ENCODE measurements at regions not wholly inside any gene's neighbourhood (a gene's known extent, or its start where the extent isn't known, plus 50 kb on each side); places are given as distances from the start of the nearest gene placed in this dataset.
"Not testable (repeated sequence)": the region's sequence is repeated elsewhere in the genome, so short reads cannot be mapped to it uniquely, and the experiment has no call there.

DNA sequence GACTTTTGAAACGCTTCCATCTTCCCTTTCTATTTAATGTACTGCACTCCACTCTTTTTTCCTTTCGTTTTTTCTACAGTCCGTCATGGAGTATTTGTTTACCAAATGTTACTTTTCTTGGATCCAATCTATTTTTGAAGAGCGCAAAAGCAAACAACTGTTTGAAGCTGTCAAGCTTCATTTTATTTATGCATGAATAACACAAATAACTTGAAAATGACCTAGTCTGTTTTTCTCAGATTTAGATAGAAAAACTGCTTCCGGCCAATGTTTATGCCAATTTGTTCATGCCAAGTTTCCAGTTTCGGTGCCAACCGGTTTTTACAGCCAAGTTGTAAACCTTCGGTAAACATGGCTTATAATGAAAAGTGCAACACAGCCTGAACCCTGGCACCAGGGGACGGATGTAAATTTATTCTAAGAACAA is 150.9 kb upstream of the KLF6 start:
- DNase-seq: no peak

DNA sequence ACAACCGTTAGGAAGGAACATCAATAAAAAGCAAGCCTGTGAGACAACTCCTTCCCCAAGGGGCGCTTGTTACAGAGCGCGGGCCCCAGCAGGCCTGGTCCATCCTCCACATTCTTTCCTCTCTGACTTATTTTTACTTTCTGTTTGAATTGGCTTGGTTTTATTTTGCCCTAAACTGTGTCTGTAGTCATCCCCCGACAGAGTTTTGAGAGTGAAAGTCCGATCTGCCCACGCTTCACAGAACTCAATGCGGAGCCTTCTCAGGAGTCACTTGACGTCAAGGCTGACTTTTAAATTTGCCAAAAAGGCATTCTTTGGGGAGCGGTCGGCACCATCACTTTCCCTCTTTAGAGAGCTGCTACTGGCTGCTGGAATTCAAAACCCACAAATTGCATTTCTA is 150.1 kb upstream of the KLF6 start:
- no peak for DNase-seq

DNA sequence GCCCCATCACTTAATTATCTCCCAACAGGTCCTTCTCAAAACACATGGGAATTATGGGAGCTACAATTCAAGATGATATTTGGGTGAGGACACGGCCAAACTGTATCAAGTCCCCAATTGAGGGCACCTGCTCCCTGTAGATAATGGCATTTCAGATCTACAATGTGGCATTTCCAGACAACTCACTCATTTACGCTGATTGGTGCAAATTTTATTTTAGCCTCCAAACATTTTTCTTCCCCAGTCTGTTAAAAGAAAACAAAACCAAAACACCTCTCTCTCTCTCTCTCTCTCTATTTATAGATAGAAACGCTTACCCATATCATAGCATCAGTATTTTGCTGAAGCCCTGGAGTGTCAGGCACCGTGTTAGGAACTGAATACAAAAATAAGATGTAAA is 148.7 kb upstream of the KLF6 start:
- DNase-seq: no peak

DNA sequence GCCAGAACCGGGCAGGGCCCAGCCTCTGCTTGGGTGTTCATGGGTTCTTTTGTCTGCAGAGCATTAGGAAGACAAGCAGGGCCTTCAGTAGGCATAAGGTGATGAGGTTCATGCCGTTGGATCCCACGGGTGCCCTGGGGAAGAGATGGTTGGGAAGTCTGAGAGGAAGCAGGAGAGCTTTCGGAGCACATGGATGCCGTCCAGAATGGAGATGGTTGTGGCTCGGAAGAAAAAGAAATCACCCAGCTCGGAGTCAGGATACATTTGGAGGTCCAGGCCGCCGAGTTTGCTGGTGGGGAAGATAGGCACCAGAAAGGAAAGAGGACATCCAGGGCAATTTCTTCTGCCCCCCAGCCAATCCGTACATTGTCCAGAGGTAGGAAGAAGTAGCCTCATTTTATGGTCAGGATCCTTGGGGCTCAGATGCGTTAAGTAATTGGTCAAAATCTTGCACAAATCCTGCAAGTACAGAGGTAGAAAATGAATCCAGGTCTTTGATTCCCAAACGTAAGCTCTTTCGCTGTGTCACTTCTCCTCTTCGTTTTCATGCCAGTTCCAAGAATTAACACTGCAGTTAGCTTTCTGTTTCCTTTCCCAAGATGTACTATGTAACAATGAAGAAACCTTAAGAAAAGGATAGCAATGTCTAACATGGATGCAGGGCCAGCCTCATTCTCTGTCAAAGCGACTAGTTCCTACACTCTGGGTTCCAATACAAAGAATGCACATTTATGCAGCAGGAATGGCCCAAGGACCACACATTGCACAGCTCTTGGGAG is 147.8 kb upstream of the KLF6 start:
- no peak for DNase-seq

DNA sequence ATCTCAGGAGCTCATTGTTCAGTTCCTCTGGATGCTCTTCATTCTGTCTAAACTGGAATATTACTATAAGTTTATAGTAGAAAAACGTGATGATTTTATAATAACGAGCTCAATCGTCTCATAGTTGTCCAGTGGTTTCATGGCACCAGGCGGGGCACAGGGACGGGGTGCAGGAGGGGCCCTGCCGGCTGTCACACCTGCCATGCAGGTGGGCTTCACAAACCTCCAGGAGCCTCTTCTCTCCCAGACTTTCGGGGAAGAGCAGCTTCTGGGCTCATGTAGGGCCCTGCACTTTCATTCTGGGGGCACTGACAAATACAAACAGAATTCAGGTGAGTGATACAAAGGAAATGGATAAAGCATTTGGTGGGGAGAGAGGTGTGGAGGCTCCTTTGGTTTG is 146.9 kb upstream of the KLF6 start:
- no peak for DNase-seq

DNA sequence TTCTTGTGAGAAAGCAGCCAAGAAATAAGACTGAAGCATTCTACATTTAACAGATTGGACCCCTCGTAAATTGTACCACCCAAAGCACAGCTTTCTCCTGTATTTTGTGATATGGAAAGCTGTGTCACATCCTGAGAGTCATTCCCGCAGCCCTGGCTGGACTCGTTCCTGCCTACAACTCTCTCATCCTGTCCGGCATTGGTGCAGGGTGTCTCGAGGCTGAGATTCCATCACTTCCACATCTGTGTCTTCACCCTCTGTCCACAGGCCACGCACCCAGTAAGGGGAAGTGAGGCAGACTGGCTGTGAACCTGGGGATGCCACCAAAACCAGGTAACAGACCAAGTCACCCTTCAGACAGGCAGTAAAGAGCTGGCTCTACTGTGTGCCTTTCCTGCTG is 146.2 kb upstream of the KLF6 start:
- DNase-seq: no peak

DNA sequence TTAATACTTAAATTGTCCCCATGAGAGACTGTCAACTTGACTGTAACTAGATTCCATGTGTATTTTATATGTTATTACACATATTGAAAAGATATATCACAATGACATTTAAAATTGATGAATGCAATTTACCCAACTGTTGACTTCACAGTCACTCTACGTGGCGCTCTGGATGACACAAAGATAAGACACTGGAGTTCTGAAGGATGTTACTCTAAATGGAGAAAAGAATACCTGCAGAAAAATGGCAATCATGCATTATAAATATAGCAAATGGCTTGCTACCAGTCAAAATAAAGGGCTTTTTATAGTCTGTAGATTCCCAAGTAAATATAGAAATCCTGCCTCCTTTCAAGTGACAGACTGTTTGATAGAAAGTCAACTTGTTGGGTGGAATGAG is 143.6 kb upstream of the KLF6 start:
- no peak for DNase-seq

DNA sequence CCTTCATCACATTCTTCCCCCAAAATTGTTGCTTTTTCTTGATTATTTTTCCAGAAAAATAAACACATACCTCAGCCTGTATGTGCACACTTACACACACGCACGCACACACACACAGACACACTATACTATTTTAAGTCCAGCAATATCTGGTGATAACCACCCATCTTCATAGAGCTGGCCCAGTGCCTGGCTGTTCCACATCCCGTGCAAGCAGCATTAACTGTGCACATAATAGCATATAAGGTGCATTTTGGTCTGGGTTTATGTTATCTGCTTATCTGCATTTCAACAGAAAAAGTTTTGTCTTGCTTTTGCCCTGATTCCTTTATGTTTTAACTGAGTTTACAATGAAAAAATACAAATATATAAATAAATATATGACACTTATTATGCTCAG is 143.1 kb upstream of the KLF6 start:
- peak; percentile 75 for DNase-seq

DNA sequence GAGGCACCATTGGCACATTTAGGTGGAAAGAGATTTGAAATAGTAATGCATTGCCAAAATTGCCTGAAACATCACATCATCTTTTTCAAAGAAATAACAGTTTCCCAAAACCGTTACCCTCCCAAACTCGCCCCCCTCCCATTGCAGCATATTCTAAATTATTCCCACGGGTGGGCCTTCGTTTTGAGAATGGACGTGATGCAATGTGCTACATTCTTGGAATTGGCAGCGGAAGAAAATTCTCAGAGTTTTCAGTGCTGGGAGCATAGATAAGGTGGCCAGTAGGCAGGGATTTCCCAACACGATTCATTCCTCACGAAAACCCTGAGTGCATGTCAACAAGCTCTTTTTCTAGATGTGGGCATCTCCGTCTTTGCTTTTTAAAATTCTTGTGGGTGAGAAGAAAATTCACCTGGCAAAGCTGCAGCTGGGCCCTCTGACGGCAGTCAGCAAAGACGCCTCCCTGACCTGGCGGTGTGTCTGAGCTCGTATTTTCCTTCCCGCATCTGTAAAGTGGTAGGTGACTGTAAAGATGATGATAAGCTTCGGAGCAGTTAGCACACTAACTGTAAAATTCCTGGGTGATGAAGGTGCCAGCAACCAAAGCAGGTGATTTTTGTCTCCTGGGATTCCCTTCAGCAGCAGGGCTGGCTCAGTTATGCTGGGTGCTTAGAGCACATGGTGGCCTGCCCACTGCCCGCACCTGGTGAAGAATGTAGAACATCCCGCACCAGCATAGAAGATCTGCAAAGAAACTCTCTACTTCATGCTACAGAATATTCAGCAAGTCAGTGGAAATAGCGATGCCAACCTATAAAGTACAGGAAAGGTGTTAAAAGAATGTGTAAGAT is 141.9 kb upstream of the KLF6 start:
- DNase-seq: peak; percentile 91

DNA sequence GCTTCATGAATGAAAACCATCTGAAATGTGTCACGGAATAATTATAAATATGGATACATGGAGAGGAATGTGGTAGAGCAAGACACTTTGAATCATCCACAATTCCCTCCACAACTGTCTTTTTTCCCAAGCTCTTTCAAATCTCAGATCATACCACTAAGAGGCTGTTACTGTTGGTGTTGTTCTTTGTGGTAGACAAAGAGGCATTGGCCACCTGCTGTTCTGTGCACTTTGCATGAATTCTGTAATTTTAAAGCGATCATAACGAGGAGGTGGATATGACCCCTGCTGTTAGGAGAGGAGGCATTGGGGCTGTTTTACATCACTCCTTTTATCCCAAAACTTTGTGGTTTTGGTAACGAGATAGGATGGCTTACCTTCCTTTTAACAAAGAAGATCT is 141.2 kb upstream of the KLF6 start:
- no peak for DNase-seq

DNA sequence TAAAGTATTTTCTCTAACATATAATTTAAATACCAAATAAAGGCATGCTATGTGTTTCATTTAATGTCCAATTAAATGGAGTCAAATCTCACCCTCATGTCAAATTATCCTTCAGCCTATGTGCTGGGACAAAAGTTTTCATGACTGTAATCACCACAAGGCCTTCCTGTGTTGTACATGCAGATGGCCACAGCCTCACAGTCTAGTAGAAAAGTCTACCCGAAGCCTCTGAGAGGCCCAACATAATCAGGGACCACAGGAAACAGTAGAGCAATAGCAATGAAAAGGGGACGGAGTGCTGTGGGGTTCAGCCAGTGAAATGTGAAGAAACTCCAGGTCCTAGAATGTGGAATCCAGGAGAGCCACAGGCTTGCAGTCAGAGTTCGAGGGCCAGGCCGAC is 140.2 kb upstream of the KLF6 start:
- no peak for DNase-seq

DNA sequence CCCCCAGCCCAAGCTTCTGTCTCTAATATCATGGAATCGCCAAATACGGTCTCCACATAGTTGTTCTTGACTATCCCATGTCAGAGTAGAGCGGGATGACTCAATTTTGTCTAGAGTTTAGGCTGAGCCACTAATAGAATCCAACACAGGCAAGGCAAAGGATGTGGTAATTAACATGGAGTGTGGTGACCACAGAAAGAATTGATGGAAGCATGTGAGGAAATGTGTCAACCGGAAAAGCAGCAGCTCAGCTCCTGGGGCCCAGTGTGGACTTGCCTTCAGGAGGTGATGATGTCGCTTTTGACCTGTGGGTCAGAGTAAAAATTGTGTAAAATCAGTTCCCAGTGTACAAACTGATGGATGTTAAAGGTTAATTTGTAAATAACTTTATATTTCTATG is 139.3 kb upstream of the KLF6 start:
- DNase-seq: no peak

DNA sequence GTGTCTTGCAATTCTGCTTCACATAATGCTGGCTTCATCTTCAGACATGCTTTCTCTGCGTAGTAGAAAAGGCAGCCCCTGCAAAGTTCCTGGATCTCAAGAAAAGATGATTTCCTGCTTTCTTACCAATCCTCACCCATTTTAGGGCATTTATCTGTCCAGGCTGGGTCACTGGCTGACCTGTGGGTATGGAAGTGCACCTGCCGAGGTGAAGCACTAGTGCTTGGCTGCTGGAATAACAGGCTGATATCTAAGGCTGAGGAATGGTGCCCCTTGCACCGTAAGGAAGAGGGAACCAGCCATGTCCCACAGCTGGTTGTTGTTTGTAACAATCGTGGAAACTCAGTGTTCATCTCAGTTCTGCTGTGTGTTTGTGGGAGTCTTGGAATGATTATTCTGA is 138.0 kb upstream of the KLF6 start:
- DNase-seq: no peak

DNA sequence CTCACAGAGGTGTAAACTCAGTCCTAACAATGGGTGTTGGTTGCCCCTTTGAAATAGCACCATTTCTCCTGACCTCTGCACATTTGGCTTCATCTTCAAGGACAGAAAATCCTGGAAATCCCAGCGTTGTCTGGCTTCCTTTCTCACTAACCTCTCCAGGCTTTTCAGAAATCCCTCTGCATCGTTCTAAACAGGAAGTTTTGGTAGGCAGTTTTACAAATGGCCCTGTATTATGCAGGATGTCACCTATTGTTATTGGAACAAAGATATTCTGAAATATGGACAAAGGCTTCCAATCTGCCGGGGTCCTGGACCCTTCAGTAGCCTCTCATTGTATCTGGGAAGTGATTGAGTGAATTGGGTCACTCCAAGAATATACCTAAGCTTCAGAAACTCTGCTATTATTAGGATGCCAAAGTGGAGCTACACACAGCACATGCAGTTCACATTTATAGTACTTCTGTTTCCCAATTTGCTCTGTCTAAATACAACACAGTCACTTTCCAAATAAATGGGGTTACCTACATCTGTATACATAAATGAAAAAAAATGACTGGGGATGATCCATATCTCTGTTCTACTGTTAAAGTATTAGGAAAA is 134.8 kb upstream of the KLF6 start:
- no peak for DNase-seq

DNA sequence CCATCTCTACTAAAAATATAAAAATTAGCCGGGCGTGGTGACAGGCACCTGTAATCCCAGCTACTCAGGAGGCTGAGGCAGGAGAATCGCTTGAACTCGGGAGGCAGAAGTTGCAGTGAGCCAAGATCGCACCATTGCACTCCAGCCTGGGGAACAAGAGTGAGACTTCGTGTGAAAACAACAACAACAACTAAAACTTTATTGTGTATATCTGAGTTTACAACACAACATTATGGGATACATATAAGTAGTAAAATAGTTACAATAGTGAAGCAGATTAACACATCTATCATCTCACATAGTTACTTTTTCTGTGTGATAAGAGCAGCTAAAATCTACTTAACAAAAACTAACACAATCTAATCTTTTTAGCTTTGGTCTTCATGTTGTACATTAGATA is 132.4 kb upstream of the KLF6 start:
- DNase-seq: not testable (repeated sequence)

DNA sequence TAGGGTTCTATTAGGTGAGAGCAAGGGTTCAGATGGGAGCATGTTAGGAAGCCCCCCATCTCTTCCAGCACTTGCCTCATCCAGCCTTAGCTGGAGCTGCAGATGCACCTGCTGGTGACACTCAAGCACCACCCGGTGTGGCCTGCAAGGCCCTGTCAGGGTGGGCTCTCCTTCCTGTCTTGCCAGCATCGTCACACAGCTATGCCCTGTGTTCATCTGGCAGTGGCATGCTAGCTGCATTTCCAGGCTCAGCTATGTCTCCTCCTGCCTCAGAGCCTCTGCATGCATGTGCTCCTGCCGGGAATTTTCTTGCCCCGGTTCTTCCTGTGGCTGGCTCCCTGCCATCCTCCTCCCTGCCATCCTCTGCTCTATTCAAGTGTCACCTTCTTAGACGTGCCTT is 129.7 kb upstream of the KLF6 start:
- no peak for DNase-seq

DNA sequence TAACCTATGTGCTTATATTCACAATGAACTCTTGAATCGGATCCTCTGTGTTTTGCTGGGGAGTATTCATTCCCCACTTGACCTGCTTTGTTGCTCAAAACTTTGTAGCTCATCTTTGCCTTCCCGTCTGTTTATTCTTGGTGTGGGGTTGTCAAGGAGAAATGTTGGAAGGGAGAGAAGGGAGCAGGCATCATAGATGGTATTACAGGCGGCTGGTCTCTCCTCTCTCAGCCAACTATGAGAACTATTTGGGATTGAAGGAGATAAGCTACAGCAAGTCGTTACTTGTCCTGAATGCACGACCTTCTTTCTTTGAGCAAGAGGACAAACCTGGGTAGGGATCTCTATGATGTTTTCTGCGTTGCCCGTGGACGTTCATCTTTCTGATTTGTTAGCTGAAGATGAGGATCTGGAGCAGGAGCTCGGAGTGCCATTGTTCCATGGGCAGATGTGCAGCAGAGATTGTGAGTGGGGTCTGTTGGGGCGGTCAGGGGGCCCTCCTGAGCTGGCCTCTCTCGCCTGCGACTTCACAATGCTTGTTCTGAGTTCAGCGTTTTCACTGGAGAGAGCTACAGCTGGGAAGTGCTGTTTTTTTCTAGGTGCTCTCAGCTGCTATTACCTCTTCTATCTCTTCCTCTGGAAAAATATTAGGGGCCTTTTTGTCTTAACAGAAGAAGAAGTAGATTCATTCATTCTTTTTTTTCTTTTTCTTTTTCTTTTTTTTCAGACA is 126.9 kb upstream of the KLF6 start:
- DNase-seq: no peak

DNA sequence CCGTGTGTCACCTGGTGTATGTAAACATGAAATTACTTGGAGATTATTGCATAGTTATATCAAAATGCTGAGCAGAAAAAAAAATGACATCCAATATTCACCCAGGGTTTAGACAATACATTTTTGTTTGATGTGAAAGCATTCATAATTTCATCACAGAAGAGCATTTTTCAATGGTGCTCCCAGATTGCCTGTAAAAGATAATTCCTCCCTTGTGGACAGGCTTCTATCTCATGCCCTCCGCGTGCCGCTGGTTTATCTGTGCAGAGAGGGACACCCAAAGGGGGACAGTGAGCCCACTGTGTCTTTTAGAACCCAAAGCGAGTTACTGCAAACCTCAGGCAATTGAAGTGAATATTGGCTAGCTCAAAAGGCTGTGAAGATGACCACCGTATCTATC is 126.2 kb upstream of the KLF6 start:
- DNase-seq: no peak

DNA sequence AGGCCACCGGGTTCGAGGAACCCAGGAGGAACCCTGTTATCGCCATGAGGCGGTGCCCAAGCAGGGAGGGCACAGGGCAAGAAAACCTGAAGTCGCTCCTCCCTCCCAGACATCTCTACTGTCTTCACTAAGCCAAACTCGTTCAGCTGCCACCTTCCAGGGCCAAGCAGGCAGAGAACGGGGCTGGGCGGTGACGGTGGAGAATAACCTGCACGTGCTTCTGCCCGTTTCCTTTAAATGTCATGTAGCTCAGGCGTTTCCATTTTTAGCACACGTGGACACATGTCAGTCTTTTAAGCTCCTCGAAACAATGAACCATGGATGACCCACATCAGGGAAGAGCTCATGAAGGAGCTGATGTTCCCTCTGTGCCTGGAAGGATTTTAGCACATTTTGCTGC is 124.3 kb upstream of the KLF6 start:
- no peak for DNase-seq

DNA sequence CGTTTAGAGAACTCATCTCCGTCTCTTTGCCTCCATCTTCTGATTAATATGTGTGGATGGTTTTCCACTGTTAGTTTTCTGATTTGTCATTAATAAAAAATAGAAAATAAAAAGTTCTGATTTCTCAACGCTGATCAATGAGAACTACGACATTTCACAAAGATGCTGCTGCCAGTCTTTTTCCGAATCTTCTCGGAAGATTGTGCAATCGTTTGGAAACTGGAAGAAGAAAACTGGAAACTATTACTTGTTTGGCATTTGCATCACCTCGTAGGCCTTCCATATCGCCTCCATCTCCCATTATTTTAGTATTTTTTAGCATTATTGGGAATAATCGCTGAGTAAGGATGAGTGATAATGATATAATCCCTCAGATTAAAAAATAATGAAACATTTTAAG is 123.2 kb upstream of the KLF6 start:
- DNase-seq: no peak

DNA sequence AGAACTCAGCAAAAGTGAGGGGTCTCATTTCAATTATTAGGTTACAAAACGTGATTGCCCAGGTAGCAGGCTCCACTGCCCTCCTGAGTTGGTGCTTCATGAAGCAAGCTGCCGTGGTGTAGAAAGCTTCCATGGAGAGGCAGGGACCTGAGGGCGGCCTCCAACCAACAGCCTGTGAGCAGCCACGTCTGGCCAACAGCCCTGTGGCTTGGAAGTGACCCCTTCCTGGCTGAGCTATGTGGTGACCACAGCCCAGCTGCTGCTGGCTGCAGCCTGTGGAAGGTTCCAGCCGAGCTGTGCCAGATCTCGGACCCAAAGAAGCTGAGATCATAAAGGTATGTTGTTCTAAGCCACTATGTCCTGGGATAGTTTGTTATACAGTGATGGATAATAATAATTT is 122.5 kb upstream of the KLF6 start:
- DNase-seq: no peak

DNA sequence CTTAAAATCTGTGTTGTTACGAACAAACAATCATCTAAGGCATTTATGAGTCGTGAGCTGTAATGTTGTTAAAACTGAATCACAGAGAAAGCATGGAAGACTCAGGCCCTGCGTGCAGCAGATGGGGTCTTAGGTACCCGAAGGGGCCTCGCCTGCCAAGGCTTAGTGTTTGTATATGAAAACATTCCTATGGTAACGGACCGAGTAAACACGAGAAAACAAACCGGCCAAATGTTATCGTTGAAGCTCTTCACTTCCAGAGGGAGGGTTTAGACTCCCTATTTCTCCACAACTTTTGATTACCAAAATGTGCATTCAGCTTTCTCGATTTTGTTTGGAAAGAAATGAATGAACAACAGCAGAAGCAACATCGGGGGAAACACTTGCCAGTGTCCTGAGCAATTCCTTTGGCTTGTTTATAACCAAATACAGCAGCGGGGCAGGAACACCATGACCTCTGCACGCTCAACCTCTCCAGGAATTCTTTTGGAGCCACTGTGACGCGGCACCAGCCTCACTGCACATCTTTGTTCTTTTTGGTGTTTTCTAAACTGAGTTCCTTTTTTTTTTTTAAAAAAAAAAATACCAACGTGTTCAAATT is 121.6 kb upstream of the KLF6 start:
- DNase-seq: no peak

DNA sequence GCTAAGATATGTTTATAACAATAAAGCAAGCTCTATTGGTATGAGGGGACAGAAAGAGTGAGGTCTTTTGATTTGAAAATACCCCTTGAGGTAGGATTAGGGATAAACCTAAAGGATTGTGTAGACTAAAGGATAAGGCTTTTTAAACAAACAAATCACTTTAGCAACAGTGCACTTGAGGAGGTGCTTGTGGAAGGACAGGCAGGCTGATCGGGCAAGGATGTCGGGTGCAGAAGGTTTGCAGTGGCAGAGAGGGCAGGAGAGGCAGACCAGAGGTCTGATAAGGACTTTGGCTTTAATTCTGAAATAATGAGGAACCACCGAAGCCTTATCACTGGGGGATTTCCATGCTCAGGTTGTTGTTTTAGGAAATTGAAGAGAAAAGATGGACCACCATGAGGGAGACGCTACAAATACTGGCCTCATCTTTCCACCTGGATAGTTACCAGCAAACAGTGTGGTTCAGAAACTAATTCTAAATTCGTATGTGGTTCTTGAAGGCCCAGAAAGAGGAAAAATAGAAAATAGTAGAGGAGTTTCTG is 119.5 kb upstream of the KLF6 start:
- no peak for DNase-seq

All from hematopoietic multipotent progenitor cell treated with erythropoietin and hydrocortisone succinate and interleukin-3 and kit ligand, for 8 days (in vitro differentiated cells).